NT2/D1 (cell line): ENCODE measurements at regions not wholly inside any gene's neighbourhood (a gene's known extent, or its start where the extent isn't known, plus 50 kb on each side); places are given as distances from the start of the nearest gene placed in this dataset.
"Not testable (repeated sequence)": the region's sequence is repeated elsewhere in the genome, so short reads cannot be mapped to it uniquely, and the experiment has no call there.

Experiments used
- DNase-seq: peaks from one replicate; pipeline ENCODE4 v3.0.0-alpha.2; 2011; ENCODE audit warnings: low read depth, low spot score
- H3K27me3 ChIP-seq: 2 replicates; pipeline ENCODE4 v1.6.0; 2011; ENCODE audit warnings: mild to moderate bottlenecking; ENCODE audit not compliant: insufficient read length, insufficient read depth
- H3K36me3 ChIP-seq: 2 replicates; pipeline ENCODE4 v1.6.1; 2011; ENCODE audit warnings: mild to moderate bottlenecking, low read length, mixed read lengths; ENCODE audit not compliant: insufficient read depth, insufficient read length
- H3K4me1 ChIP-seq: 2 replicates; pipeline ENCODE4 v1.5.1; 2011; ENCODE audit not compliant: insufficient read depth, insufficient read length
- H3K4me3 ChIP-seq: 2 replicates; pipeline ENCODE4 v1.5.1; 2011; ENCODE audit warnings: low read depth; ENCODE audit not compliant: insufficient read length
- H3K9ac ChIP-seq: 2 replicates; pipeline ENCODE4 v1.6.0; 2011; ENCODE audit warnings: low read depth; ENCODE audit not compliant: insufficient read length
- H3K9me3 ChIP-seq: 2 replicates; pipeline ENCODE4 v1.5.1; 2011; ENCODE audit warnings: mild to moderate bottlenecking, low read length; ENCODE audit not compliant: insufficient read depth
- SUZ12 ChIP-seq: IDR thresholded peaks from 2 replicates; pipeline ENCODE4 v1.6.1; 2011; ENCODE audit not compliant: insufficient read length, insufficient read depth; ENCODE audit errors: extremely low read depth
- YY1 ChIP-seq: IDR thresholded peaks from 2 replicates; pipeline ENCODE4 v1.6.1; 2011; ENCODE audit not compliant: insufficient read length, insufficient read depth
- ZNF274 ChIP-seq: IDR thresholded peaks from 2 replicates; pipeline ENCODE4 v1.6.1; 2011; ENCODE audit warnings: mild to moderate bottlenecking, low read depth, low read length

GRCh38 chr5:124021066-124021641 lies 509.2 kb downstream of the CSNK1G3 start:
- no peak overlapping the region for H3K4me3 ChIP-seq
- H3K27me3 ChIP-seq, result no peaks in the 10 kb centered on the region
- no peak for DNase-seq
- H3K9ac ChIP-seq, result no peak overlapping the region
- TF ChIP-seq ZNF274 (no peak), YY1 (no peak), SUZ12 (no peak)
- no peaks in the 10 kb centered on the region for H3K36me3 ChIP-seq
- H3K9me3 ChIP-seq, result no peaks in the 10 kb centered on the region
- H3K4me1 ChIP-seq, result no peaks in the 10 kb centered on the region

- H3K4me3 ChIP-seq, H3K9me3 ChIP-seq, DNase-seq, H3K36me3 ChIP-seq, H3K9ac ChIP-seq, H3K4me1 ChIP-seq, H3K27me3 ChIP-seq: not testable (repeated sequence)
Measured at GRCh38 chr5:124017321-124017720, 505.3 kb downstream of the CSNK1G3 start.

GRCh38 chr5:124007675-124008398 lies 495.9 kb downstream of the CSNK1G3 start:
- Histone ChIP-seq H3K27me3 (no peaks in the 10 kb centered on the region), H3K4me3 (no peak overlapping the region), H3K36me3 (no peaks in the 10 kb centered on the region), H3K4me1 (no peaks in the 10 kb centered on the region), H3K9me3 (peaks cover 10% of the 10 kb centered on the region; the same call in 1 of the 2 replicates), H3K9ac (no peak overlapping the region)
- no peak for TF ChIP-seq ZNF274
- no peak for TF ChIP-seq SUZ12
- no peak for TF ChIP-seq YY1
- no peak for DNase-seq

GRCh38 chr5:124001036-124001615 lies 489.1 kb downstream of the CSNK1G3 start:
- no peak overlapping the region for H3K4me3 ChIP-seq
- no peak for TF ChIP-seq SUZ12
- TF ChIP-seq YY1, result no peak
- TF ChIP-seq ZNF274, result no peak
- no peaks in the 10 kb centered on the region for H3K4me1 ChIP-seq
- no peak overlapping the region for H3K9ac ChIP-seq
- DNase-seq, result no peak
- no peaks in the 10 kb centered on the region for H3K9me3 ChIP-seq
- no peaks in the 10 kb centered on the region for H3K36me3 ChIP-seq
- no peaks in the 10 kb centered on the region for H3K27me3 ChIP-seq

GRCh38 chr5:124000538-124000937 lies 488.6 kb downstream of the CSNK1G3 start:
- H3K4me3 ChIP-seq, result no peak overlapping the region
- H3K27me3 ChIP-seq, result no peaks in the 10 kb centered on the region
- TF ChIP-seq YY1 (no peak), ZNF274 (no peak), SUZ12 (no peak)
- H3K9ac ChIP-seq, result no peak overlapping the region
- no peaks in the 10 kb centered on the region for H3K9me3 ChIP-seq
- DNase-seq, result no peak
- no peaks in the 10 kb centered on the region for H3K4me1 ChIP-seq
- no peaks in the 10 kb centered on the region for H3K36me3 ChIP-seq

- Histone ChIP-seq H3K4me1 (no peaks in the 10 kb centered on the region), H3K9me3 (no peaks in the 10 kb centered on the region)
Measured at GRCh38 chr5:123997462-123998215, 485.7 kb downstream of the CSNK1G3 start.

GRCh38 chr5:123997064-123997461 lies 485.1 kb downstream of the CSNK1G3 start:
- Histone ChIP-seq H3K4me3 (no peak overlapping the region), H3K4me1 (no peaks in the 10 kb centered on the region), H3K9me3 (no peaks in the 10 kb centered on the region), H3K27me3 (no peaks in the 10 kb centered on the region), H3K36me3 (no peaks in the 10 kb centered on the region), H3K9ac (no peak overlapping the region)
- DNase-seq, result no peak
- TF ChIP-seq SUZ12, result no peak

More at GRCh38 chr5:123997462-123998215, 485.7 kb downstream of the CSNK1G3 start:
- H3K4me3 ChIP-seq, result no peak overlapping the region
- TF ChIP-seq SUZ12, result no peak
- no peak for TF ChIP-seq ZNF274
- TF ChIP-seq YY1, result no peak
- DNase-seq, result no peak
- H3K36me3 ChIP-seq, result no peaks in the 10 kb centered on the region
- H3K27me3 ChIP-seq, result no peaks in the 10 kb centered on the region
- H3K9ac ChIP-seq, result no peak overlapping the region
